ENCODE measurements at regions not wholly inside any gene's neighbourhood (a gene's known extent, or its start where the extent isn't known, plus 50 kb on each side); places are given as distances from the start of the nearest gene placed in this dataset.

DNA sequence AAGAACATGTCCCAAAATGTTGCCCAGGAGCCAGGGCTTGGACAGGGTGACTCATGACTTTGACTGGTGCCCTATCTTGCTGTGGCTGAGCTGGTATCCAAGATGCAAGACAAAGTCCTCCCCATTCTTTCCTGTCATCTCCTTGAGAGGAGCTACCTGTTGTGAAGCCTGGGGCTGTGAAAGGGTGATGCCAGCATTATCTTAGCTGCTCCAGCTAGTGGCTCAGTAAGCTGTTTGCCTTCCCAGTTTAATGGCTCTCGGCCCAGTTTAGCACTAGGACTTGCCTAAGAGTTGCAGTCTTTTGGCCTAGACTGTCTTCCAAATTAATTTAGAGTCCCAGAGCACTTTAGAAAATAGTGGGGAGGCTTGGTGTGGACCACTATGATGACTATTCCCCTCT is 424.3 kb upstream of the NRG3 start:
- Histone ChIP-seq H3K4me1 (no peaks in the 10 kb centered on the region), H3K36me3 (no peaks in the 10 kb centered on the region), H3K4me3 (no peak overlapping the region), H3K9me3 (no peaks in the 10 kb centered on the region), H3K27ac (no peak overlapping the region), H3K27me3 (no peaks in the 10 kb centered on the region)
- TF ChIP-seq POLR2A (IDR thresholded peaks at IDR 0.05) (no peak), POLR2AphosphoS5 (IDR thresholded peaks at IDR 0.05) (no peak)
- TF ChIP-seq, protein P1, sequence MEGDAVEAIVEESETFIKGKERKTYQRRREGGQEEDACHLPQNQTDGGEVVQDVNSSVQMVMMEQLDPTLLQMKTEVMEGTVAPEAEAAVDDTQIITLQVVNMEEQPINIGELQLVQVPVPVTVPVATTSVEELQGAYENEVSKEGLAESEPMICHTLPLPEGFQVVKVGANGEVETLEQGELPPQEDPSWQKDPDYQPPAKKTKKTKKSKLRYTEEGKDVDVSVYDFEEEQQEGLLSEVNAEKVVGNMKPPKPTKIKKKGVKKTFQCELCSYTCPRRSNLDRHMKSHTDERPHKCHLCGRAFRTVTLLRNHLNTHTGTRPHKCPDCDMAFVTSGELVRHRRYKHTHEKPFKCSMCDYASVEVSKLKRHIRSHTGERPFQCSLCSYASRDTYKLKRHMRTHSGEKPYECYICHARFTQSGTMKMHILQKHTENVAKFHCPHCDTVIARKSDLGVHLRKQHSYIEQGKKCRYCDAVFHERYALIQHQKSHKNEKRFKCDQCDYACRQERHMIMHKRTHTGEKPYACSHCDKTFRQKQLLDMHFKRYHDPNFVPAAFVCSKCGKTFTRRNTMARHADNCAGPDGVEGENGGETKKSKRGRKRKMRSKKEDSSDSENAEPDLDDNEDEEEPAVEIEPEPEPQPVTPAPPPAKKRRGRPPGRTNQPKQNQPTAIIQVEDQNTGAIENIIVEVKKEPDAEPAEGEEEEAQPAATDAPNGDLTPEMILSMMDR (IDR thresholded peaks at IDR 0.05): no peak
- DNase-seq (ENCODE audit: low spot score in 2 of 2): no peak
- intact Hi-C loops (cut with DNase I; ENCODE audit: low total_unique reads): no loop called here

DNA sequence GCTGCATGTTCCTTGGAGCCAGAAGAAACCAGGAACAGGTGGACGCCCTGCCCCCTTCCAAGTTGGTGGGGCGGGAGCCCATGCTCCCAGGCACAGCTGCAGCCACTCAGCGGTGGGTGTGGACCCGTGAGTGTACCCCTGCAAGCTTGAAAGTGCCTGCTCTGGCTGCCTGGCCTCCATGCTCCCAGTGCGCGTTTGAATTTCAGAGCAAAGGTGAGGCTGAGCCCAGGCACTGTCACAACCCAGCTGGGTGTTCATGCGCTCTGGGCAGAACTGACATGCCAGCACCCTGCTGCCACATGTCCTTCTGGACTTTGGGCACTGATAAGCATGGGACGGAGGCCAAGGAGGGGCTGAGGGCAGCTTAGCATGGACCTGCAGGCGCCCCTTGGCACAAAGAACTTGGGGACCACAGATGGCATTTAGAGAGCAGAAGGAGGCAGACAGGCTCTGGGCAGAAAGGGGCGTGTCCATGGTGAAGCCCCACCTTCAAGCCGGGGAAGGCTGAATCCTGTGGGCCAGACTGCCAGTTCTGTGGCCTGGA is 402.0 kb upstream of the NRG3 start:
- no peak overlapping the region for H3K27ac ChIP-seq
- TF ChIP-seq POLR2AphosphoS5 (IDR thresholded peaks at IDR 0.05) (no peak), POLR2A (IDR thresholded peaks at IDR 0.05) (no peak)
- TF ChIP-seq, protein P1 (IDR thresholded peaks at IDR 0.05): no peak
- intact Hi-C loops (cut with DNase I; ENCODE audit: low total_unique reads): no loop called here
- H3K4me1 ChIP-seq: no peaks in the 10 kb centered on the region
- H3K9me3 ChIP-seq: peaks cover 10 to 12% of the 10 kb centered on the region in 2 donors
- no peaks in the 10 kb centered on the region for H3K36me3 ChIP-seq
- no peak for DNase-seq (ENCODE audit: low spot score in 2 of 2)
- no peak overlapping the region for H3K4me3 ChIP-seq
- H3K27me3 ChIP-seq: no peaks in the 10 kb centered on the region

DNA sequence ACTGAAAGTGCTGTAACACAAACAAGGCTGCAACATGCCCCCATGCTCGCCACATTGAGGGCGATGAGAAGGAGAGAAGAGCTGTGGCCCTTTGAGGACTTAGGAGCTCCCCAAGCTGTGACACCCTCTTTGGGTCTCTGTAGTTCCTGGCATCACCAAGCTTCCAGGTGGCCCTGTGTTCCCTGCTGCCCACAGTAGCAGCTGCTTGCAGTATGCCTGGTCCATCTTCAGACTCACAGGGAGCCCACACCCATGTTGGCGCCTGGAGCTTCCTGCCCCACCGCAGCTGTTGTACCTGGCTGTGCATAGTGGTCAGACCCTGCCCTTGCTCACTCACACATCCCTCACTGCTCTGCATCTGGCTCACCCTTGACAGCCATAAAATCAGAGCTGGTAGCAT is 401.2 kb upstream of the NRG3 start:
- intact Hi-C loops (cut with DNase I; ENCODE audit: low total_unique reads): no loop called here
- no peak overlapping the region for H3K27ac ChIP-seq
- no peaks in the 10 kb centered on the region for H3K36me3 ChIP-seq
- no peaks in the 10 kb centered on the region for H3K27me3 ChIP-seq
- TF ChIP-seq POLR2AphosphoS5 (IDR thresholded peaks at IDR 0.05): no peak
- TF ChIP-seq, protein P1 (IDR thresholded peaks at IDR 0.05): no peak
- no peak for TF ChIP-seq POLR2A (IDR thresholded peaks at IDR 0.05)
- peaks cover 10 to 12% of the 10 kb centered on the region in 2 donors for H3K9me3 ChIP-seq
- no peaks in the 10 kb centered on the region for H3K4me1 ChIP-seq
- DNase-seq (ENCODE audit: low spot score in 2 of 2): no peak
- H3K4me3 ChIP-seq: no peak overlapping the region

DNA sequence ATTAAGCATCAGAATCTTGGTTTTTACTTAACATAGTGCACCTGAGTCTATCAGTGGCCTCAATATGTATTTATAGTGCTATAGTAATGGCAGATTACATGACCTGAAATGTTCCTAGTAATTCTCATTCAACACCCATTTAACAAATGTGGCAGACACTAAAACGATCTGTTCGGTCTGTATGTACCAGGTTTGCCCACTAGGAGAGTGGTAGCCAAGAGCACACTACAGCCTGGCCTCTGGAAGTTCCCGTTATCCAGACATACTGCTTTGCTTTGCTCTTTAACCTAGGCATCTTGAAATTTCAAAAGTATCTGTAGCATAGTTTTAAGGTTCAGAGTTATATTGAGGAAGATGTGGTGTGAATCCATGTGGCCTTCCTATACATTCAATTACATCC is 395.7 kb upstream of the NRG3 start:
- no peak for DNase-seq (ENCODE audit: low spot score in 2 of 2)
- Histone ChIP-seq H3K4me3 (no peak overlapping the region), H3K27ac (no peak overlapping the region), H3K4me1 (no peaks in the 10 kb centered on the region), H3K36me3 (no peaks in the 10 kb centered on the region), H3K27me3 (no peaks in the 10 kb centered on the region), H3K9me3 (peaks cover 0 to 4% of the 10 kb centered on the region in 2 donors)
- intact Hi-C loops (cut with DNase I; ENCODE audit: low total_unique reads): loop anchor here (5.0 kb wide), 1 partner anchor 358 kb away; no protein-coding TSS in a partner anchor
- no peak for TF ChIP-seq POLR2A (IDR thresholded peaks at IDR 0.05)
- TF ChIP-seq POLR2AphosphoS5 (IDR thresholded peaks at IDR 0.05): no peak
- TF ChIP-seq, protein P1 (IDR thresholded peaks at IDR 0.05): no peak

DNA sequence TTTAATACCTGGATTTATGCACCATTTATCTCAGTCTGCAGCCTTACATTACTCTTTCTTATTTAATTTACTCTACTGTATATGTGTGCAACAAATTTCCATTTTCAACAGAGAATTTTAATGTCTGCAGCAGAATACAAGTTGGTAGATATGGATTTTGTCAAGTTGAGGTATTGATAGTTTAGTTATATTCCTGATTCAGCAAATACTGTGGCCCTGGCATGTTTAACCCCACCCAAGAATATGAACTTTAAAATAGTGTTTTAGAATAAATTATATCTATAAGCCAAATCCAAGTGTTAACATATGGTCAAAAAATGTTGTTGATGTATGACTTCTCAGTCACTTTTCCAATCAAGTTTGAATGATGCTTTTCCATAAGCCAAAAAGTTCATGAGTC is 378.4 kb upstream of the NRG3 start:
- DNase-seq (ENCODE audit: low spot score in 2 of 2): no peak
- TF ChIP-seq POLR2AphosphoS5 (IDR thresholded peaks at IDR 0.05): no peak
- no peak for TF ChIP-seq POLR2A (IDR thresholded peaks at IDR 0.05)
- TF ChIP-seq, protein P1 (IDR thresholded peaks at IDR 0.05): no peak
- Histone ChIP-seq H3K27ac (no peak overlapping the region), H3K36me3 (no peaks in the 10 kb centered on the region), H3K27me3 (no peaks in the 10 kb centered on the region), H3K4me3 (no peak overlapping the region), H3K9me3 (no peaks in the 10 kb centered on the region), H3K4me1 (no peaks in the 10 kb centered on the region)
- intact Hi-C loops (cut with DNase I; ENCODE audit: low total_unique reads): no loop called here

All from breast epithelium (tissue), 4 donors.